Activated CD8-positive, alpha-beta T cell treated with anti-CD3 and anti-CD28 coated beads for 36 hours (primary cell): ENCODE measurements at regions not wholly inside any gene's neighbourhood (a gene's known extent, or its start where the extent isn't known, plus 50 kb on each side); places are given as distances from the start of the nearest gene placed in this dataset.

Experiments used
- ATAC-seq: fragments of 200-7000 bp; cut with Tn5 transposase; one replicate; pipeline ENCODE4 v1.10.0; 2021; ENCODE audit warnings: mild to moderate bottlenecking, moderate library complexity
- CTCF ChIA-PET: fragments of 350-600 bp; sonication (Branson Sonifier 250); formaldehyde crosslinking; loops from one replicate; lab custom pipeline; 2021; ENCODE audit warnings: antibody characterized with exemption; lab: Charles Lee
- POLR2A ChIA-PET: fragments of 350-600 bp; sonication (Branson Sonifier 250); formaldehyde crosslinking; loops from one replicate; lab custom pipeline; 2021; ENCODE audit warnings: antibody characterized with exemption; lab: Charles Lee
- DNase-seq: peaks from one replicate; pipeline ENCODE4 v3.0.0-alpha.2; 2020
- H3K27ac Mint-ChIP-seq: one replicate; pipeline ENCODE4 v1.8.0; 2021; ENCODE audit warnings: mild to moderate bottlenecking, mixed read lengths
- H3K27me3 Mint-ChIP-seq: one replicate; pipeline ENCODE4 v1.8.0; 2021; ENCODE audit warnings: mixed read lengths
- H3K36me3 Mint-ChIP-seq: one replicate; pipeline ENCODE4 v1.8.0; 2021; ENCODE audit warnings: low read depth, mixed read lengths
- H3K4me1 Mint-ChIP-seq: one replicate; pipeline ENCODE4 v1.8.0; 2021; ENCODE audit warnings: low read depth, mixed read lengths
- H3K4me3 Mint-ChIP-seq: one replicate; pipeline ENCODE4 v1.8.0; 2021; ENCODE audit warnings: mild to moderate bottlenecking, moderate library complexity, mixed read lengths
- H3K9me3 Mint-ChIP-seq: one replicate; pipeline ENCODE4 v1.8.0; 2021; ENCODE audit warnings: mixed read lengths
- intact Hi-C: fragments of 100-400 bp; cut with micrococcal nuclease; formaldehyde crosslinking; loops from one replicate; pipeline ENCODE4 v1.10.0; 2022
- TF ChIP-seq, protein P1 (sequence below): fragments of 200-600 bp; IDR thresholded peaks from one replicate; pipeline ENCODE4 v1.8.0; 2022; ENCODE audit warnings: antibody characterized with exemption, mild to moderate bottlenecking

DNA sequence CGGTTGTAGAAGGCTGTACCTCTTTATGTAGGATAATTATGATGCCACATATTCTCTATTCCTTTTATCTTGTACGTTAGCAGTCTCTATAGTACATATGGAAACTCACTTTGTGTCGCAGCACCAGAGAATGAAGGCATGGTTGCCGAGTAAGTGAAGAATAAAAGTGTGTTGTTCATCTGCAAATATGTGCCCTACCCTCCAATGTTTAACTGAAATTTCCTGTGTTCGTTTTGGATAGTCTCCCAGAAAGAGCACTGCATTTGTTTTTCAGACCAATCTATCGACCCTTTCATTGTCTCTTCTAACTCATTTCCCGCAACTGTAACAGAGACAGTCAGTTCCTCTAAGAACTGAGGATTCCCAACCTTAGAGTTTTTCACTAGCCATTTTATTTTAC lies 592.8 kb downstream of the TUSC7 start:
- H3K27ac Mint-ChIP-seq: no peak overlapping the region
- ChIA-PET CTCF (no interaction called here), POLR2A (no interaction called here)
- H3K36me3 Mint-ChIP-seq: no peaks in the 10 kb centered on the region
- no peak for DNase-seq
- no peaks in the 10 kb centered on the region for H3K27me3 Mint-ChIP-seq
- H3K4me3 Mint-ChIP-seq: no peak overlapping the region
- ATAC-seq: no peak
- H3K4me1 Mint-ChIP-seq: no peaks in the 10 kb centered on the region
- TF ChIP-seq, protein P1, sequence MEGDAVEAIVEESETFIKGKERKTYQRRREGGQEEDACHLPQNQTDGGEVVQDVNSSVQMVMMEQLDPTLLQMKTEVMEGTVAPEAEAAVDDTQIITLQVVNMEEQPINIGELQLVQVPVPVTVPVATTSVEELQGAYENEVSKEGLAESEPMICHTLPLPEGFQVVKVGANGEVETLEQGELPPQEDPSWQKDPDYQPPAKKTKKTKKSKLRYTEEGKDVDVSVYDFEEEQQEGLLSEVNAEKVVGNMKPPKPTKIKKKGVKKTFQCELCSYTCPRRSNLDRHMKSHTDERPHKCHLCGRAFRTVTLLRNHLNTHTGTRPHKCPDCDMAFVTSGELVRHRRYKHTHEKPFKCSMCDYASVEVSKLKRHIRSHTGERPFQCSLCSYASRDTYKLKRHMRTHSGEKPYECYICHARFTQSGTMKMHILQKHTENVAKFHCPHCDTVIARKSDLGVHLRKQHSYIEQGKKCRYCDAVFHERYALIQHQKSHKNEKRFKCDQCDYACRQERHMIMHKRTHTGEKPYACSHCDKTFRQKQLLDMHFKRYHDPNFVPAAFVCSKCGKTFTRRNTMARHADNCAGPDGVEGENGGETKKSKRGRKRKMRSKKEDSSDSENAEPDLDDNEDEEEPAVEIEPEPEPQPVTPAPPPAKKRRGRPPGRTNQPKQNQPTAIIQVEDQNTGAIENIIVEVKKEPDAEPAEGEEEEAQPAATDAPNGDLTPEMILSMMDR: no peak
- H3K9me3 Mint-ChIP-seq: peaks cover 2% of the 10 kb centered on the region
- intact Hi-C loops: no loop called here

GRCh38 chr3:117303443-117303842 lies 593.9 kb downstream of the TUSC7 start:
- ChIA-PET POLR2A (interaction anchor here (0.6 kb wide), 1 partner anchor 276 kb away, joined by 3 read pairs; no protein-coding TSS in a partner anchor), CTCF (interaction anchor here (1.0 kb wide), 1 partner anchor 297 kb away, joined by 3 read pairs; no protein-coding TSS in a partner anchor)
- Mint-ChIP-seq H3K4me1 (no peaks in the 10 kb centered on the region), H3K36me3 (no peaks in the 10 kb centered on the region), H3K27me3 (no peaks in the 10 kb centered on the region), H3K9me3 (peaks cover 2% of the 10 kb centered on the region), H3K4me3 (no peak overlapping the region), H3K27ac (no peak overlapping the region)
- TF ChIP-seq, protein P1: no peak
- intact Hi-C loops: no loop called here
- ATAC-seq (no peak), DNase-seq (no peak)

- Mint-ChIP-seq H3K36me3 (no peaks in the 10 kb centered on the region), H3K4me1 (no peaks in the 10 kb centered on the region), H3K4me3 (no peak overlapping the region), H3K27me3 (no peaks in the 10 kb centered on the region), H3K27ac (no peak overlapping the region), H3K9me3 (peaks cover 4% of the 10 kb centered on the region)
- TF ChIP-seq, protein P1: no peak
- ChIA-PET CTCF (no interaction called here), POLR2A (no interaction called here)
- no peak for DNase-seq
- ATAC-seq: no peak
- intact Hi-C loops: no loop called here
Measured at GRCh38 chr3:117304681-117305080, 595.1 kb downstream of the TUSC7 start.

GRCh38 chr3:117305681-117306080 lies 596.1 kb downstream of the TUSC7 start:
- Mint-ChIP-seq H3K36me3 (no peaks in the 10 kb centered on the region), H3K27ac (no peak overlapping the region)

DNA sequence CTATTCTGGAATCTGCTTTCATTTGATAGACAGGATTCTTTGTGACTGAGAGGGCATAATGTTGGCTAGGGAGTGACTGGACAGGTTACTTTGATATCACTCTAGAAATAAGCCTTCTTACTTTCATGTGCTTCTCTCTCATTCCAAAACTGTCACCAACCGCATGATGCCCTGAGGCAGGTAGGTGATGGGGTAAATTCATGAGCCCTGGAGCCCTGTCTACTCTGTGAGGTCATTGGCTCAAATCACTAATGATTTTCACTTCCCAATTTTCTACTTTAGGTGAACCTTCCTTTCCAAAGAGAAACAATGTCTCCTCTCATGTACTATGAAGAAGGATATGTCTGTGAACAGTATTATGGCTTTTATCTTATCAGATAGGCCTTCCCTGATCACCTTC lies 596.7 kb downstream of the TUSC7 start:
- POLR2A ChIA-PET: no interaction called here
- Mint-ChIP-seq H3K4me1 (no peaks in the 10 kb centered on the region), H3K27me3 (no peaks in the 10 kb centered on the region), H3K9me3 (peaks cover 8% of the 10 kb centered on the region), H3K27ac (no peak overlapping the region), H3K4me3 (no peak overlapping the region), H3K36me3 (no peaks in the 10 kb centered on the region)
- intact Hi-C loops: no loop called here
- CTCF ChIA-PET: no interaction called here
- DNase-seq (no peak), ATAC-seq (no peak)
- TF ChIP-seq, protein P1: no peak

More at GRCh38 chr3:117305681-117306080, 596.1 kb downstream of the TUSC7 start:
- intact Hi-C loops: no loop called here
- Mint-ChIP-seq H3K9me3 (peaks cover 4% of the 10 kb centered on the region), H3K27me3 (no peaks in the 10 kb centered on the region), H3K4me3 (no peak overlapping the region), H3K4me1 (no peaks in the 10 kb centered on the region)
- POLR2A ChIA-PET: no interaction called here
- TF ChIP-seq, protein P1: no peak
- CTCF ChIA-PET: no interaction called here
- no peak for DNase-seq
- no peak for ATAC-seq
